ENCODE measurements at regions not wholly inside any gene's neighbourhood (a gene's known extent, or its start where the extent isn't known, plus 50 kb on each side); places are given as distances from the start of the nearest gene placed in this dataset.
A peak's percentile ranks its signal among the peaks of the same experiment; 100 is the strongest.

GRCh38 chr6:6843777-6844176 lies 255.3 kb downstream of the LY86 start:
- DNase-seq (ENCODE audit: low spot score) = no peak
- no peak for TF ChIP-seq CTCF (IDR thresholded peaks at IDR 0.05; ENCODE audit: extremely low read depth, missing control alignments)

GRCh38 chr6:6844530-6844929 lies 256.0 kb downstream of the LY86 start:
- no peak for TF ChIP-seq CTCF (IDR thresholded peaks at IDR 0.05; ENCODE audit: extremely low read depth, missing control alignments)
- DNase-seq (ENCODE audit: low spot score) = no peak

DNA sequence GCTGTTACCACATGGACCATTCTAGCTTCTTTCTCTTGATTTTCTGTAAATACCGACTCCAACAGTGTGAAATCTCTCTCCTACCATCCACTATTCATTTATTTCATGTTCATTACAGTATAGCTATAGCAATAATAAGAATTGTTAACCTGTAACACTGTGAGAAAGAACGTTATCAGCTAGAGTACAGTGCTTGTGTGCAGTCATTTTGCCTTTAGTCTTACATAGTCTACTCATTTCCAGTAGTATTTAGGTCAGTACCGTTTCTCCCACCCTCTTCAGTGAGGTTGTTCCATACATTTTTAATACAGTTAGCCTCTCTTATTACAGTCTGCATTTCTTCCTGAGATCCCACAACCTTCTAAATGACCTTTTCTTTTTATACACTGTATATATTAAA lies 257.1 kb downstream of the LY86 start:
- no peak for DNase-seq (ENCODE audit: low spot score)
- no peak for TF ChIP-seq CTCF (IDR thresholded peaks at IDR 0.05; ENCODE audit: extremely low read depth, missing control alignments)

GRCh38 chr6:6847591-6847990 lies 259.1 kb downstream of the LY86 start:
- no peak for DNase-seq (ENCODE audit: low spot score)
- TF ChIP-seq CTCF (IDR thresholded peaks at IDR 0.05; ENCODE audit: extremely low read depth, missing control alignments) = no peak

GRCh38 chr6:6851059-6851948 lies 256.5 kb upstream of the RREB1 start:
- TF ChIP-seq CTCF (IDR thresholded peaks at IDR 0.05; ENCODE audit: extremely low read depth, missing control alignments) = no peak

GRCh38 chr6:6851949-6852261 lies 255.9 kb upstream of the RREB1 start:
- TF ChIP-seq CTCF (IDR thresholded peaks at IDR 0.05; ENCODE audit: extremely low read depth, missing control alignments) = no peak
- DNase-seq (ENCODE audit: low spot score) = no peak

More at GRCh38 chr6:6851059-6851948, 256.5 kb upstream of the RREB1 start:
- no peak for DNase-seq (ENCODE audit: low spot score)

DNA sequence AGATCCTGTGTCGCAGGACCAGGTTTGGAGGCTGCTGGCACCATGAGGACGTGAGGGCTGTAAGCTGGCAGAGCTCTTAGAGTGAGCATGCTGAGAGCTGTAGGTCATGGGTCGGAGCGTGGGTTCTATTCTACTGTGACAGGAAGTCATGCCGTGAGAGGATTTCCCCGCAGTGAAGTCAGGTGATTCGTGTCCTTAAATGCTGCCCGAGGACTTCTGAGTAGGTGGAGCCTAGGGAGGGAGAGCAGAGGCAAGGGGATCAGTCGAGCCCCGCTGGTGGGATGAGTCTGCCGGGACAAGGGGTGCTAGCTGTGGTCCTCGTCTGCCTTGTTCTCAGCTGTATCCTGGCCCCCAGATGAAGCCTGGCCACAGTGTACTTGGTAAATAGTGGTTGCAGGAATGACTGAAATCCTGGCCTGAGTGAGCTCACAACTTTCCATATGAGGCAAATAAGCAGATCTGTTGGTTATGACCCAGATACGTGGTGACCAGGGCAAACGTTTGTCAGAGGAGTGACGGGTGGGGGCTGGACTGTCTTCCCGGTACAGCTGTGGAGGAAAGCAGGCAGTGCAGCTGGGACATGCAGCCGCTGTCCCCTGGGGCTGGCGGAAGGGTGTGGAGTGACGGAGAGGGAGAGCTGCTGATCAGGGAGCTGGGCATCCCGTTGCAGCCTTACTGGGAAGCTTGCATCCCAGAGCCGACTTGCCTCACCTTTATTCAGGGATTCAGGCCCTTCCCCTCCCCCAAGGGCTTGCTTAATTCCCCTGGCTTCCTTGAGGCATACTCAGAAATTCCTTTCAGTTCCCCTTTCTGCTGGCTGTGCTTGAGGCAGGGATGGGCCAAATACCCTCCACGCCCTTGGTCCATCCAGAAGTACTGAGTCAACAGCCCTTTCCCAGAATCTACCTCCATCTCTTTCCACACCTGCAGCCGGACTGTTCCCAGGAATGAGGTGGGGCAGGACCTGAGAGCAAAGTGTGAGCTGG lies 250.9 kb upstream of the RREB1 start:
- peak; percentile 70 for DNase-seq (ENCODE audit: low spot score)
- no peak for TF ChIP-seq CTCF (IDR thresholded peaks at IDR 0.05; ENCODE audit: extremely low read depth, missing control alignments)
